WTC11 (cell line): ENCODE measurements at regions not wholly inside any gene's neighbourhood (a gene's known extent, or its start where the extent isn't known, plus 50 kb on each side); places are given as distances from the start of the nearest gene placed in this dataset.

ENCODE experiments used
- ATAC-seq: fragments of 200-7000 bp; cut with Tn5 transposase; 2 replicates; pipeline ENCODE4 v1.10.0; 2021; ENCODE audit warnings: mild to moderate bottlenecking, moderate library complexity
- CTCF ChIA-PET: fragments of 300-600 bp; sonication (Branson Sonifier 250); formaldehyde crosslinking; loops from one replicate; lab custom pipeline; 2021; ENCODE audit warnings: antibody characterized with exemption; lab: Charles Lee
- POLR2A ChIA-PET: fragments of 350-600 bp; sonication (Branson Sonifier 250); formaldehyde crosslinking; loops from one replicate; lab custom pipeline; 2021; ENCODE audit warnings: antibody characterized with exemption; lab: Charles Lee
- DNase-seq: peaks from one replicate; pipeline ENCODE4 v3.0.0; 2021; ENCODE audit warnings: low spot score
- H3K27ac Mint-ChIP-seq: 2 replicates; pipeline ENCODE4 v1.8.0; 2021; ENCODE audit warnings: mixed read lengths
- H3K27me3 Mint-ChIP-seq: 2 replicates; pipeline ENCODE4 v1.8.0; 2021; ENCODE audit warnings: low read depth, mild to moderate bottlenecking, moderate library complexity, mixed read lengths
- H3K36me3 Mint-ChIP-seq: 2 replicates; pipeline ENCODE4 v1.8.0; 2021; ENCODE audit warnings: mixed read lengths
- H3K4me1 Mint-ChIP-seq: 2 replicates; pipeline ENCODE4 v1.8.0; 2022; ENCODE audit warnings: mixed read lengths
- H3K4me3 Mint-ChIP-seq: 2 replicates; pipeline ENCODE4 v1.8.0; 2021; ENCODE audit warnings: mild to moderate bottlenecking, moderate library complexity, mixed read lengths
- H3K9me3 Mint-ChIP-seq: 2 replicates; pipeline ENCODE4 v1.8.0; 2021; ENCODE audit warnings: mixed read lengths
- CBFB ChIP-seq: sonication (generic); formaldehyde crosslinking; IDR thresholded peaks from 2 replicates; pipeline ENCODE4 v1.8.1; 2022; ENCODE audit warnings: mild to moderate bottlenecking, low read depth, missing genetic modification reagents
- CREB1 ChIP-seq: sonication (generic); formaldehyde crosslinking; IDR thresholded peaks from 2 replicates; pipeline ENCODE4 v1.8.0; 2023; ENCODE audit warnings: mild to moderate bottlenecking, missing genetic modification reagents
- HMGA2 ChIP-seq: fragments of 250-450 bp; sonication (Bioruptor Pico); IDR thresholded peaks from 2 replicates; pipeline ENCODE4 v1.4.0; 2021; ENCODE audit warnings: mild to moderate bottlenecking, moderate library complexity
- IRF2 ChIP-seq: sonication (generic); formaldehyde crosslinking; IDR thresholded peaks from 2 replicates; pipeline ENCODE4 v1.8.0; 2022; ENCODE audit warnings: low read depth, missing genetic modification reagents, borderline replicate concordance
- MXD4 ChIP-seq: fragments of 250-450 bp; sonication (Bioruptor Pico); IDR thresholded peaks from 2 replicates; pipeline ENCODE4 v1.8.0; 2021; ENCODE audit warnings: mild to moderate bottlenecking, moderate library complexity, borderline replicate concordance
- NR1H2 ChIP-seq: sonication (generic); formaldehyde crosslinking; IDR thresholded peaks from 2 replicates; pipeline ENCODE4 v1.9.0; 2021; ENCODE audit warnings: mild to moderate bottlenecking, moderate library complexity, missing genetic modification reagents
- NR2C2 ChIP-seq: sonication (generic); formaldehyde crosslinking; IDR thresholded peaks from 2 replicates; pipeline ENCODE4 v1.8.0; 2022; ENCODE audit warnings: mild to moderate bottlenecking, missing genetic modification reagents
- RELA ChIP-seq: sonication (generic); formaldehyde crosslinking; IDR thresholded peaks from 2 replicates; pipeline ENCODE4 v1.8.1; 2022; ENCODE audit warnings: missing genetic modification reagents, mild to moderate bottlenecking, borderline replicate concordance
- SMAD4 ChIP-seq: sonication (generic); formaldehyde crosslinking; IDR thresholded peaks from 2 replicates; pipeline ENCODE4 v1.8.0; 2022; ENCODE audit warnings: mild to moderate bottlenecking, missing genetic modification reagents
- TEAD4 ChIP-seq: sonication (generic); formaldehyde crosslinking; IDR thresholded peaks from 2 replicates; pipeline ENCODE4 v1.8.0; 2022; ENCODE audit warnings: mild to moderate bottlenecking, missing genetic modification reagents
- TP53 ChIP-seq: sonication (generic); formaldehyde crosslinking; IDR thresholded peaks from 2 replicates; pipeline ENCODE4 v1.8.1; 2023; ENCODE audit warnings: mild to moderate bottlenecking, missing genetic modification reagents
- ZBTB21 ChIP-seq: sonication (generic); formaldehyde crosslinking; IDR thresholded peaks from 2 replicates; pipeline ENCODE4 v1.8.1; 2023; ENCODE audit warnings: mild to moderate bottlenecking, missing genetic modification reagents, borderline replicate concordance
- ZNF121 ChIP-seq: sonication (generic); formaldehyde crosslinking; IDR thresholded peaks from 2 replicates; pipeline ENCODE4 v1.8.0; 2023; ENCODE audit warnings: missing genetic modification reagents
- ZNF232 ChIP-seq: sonication (generic); formaldehyde crosslinking; IDR thresholded peaks from 2 replicates; pipeline ENCODE4 v1.8.0; 2022; ENCODE audit warnings: mild to moderate bottlenecking, missing genetic modification reagents
- ZNF416 ChIP-seq: fragments of 250-450 bp; sonication (Bioruptor Pico); IDR thresholded peaks from 2 replicates; pipeline ENCODE4 v1.9.0; 2021; ENCODE audit warnings: mild to moderate bottlenecking, inconsistent platforms
- ZNF671 ChIP-seq: fragments of 250-450 bp; sonication (Bioruptor Pico); IDR thresholded peaks from 2 replicates; pipeline ENCODE4 v1.8.0; 2021; ENCODE audit warnings: mild to moderate bottlenecking
- TF ChIP-seq, protein P1 (sequence below): sonication (generic); formaldehyde crosslinking; IDR thresholded peaks from 2 replicates; pipeline ENCODE4 v1.8.0; 2022; ENCODE audit warnings: mild to moderate bottlenecking, missing genetic modification reagents
- TF ChIP-seq, protein P2 (sequence below): sonication (generic); formaldehyde crosslinking; IDR thresholded peaks from 2 replicates; pipeline ENCODE4 v1.8.0; 2023; ENCODE audit warnings: mild to moderate bottlenecking, missing genetic modification reagents
- TF ChIP-seq, protein P3 (sequence below): sonication (generic); formaldehyde crosslinking; IDR thresholded peaks from 2 replicates; pipeline ENCODE4 v1.8.1; 2022; ENCODE audit warnings: mild to moderate bottlenecking, moderate library complexity, missing genetic modification reagents
- TF ChIP-seq, protein P4 (sequence below): sonication (generic); formaldehyde crosslinking; IDR thresholded peaks from 2 replicates; pipeline ENCODE4 v1.8.1; 2023; ENCODE audit warnings: mild to moderate bottlenecking, missing genetic modification reagents
- TF ChIP-seq, protein P5 (sequence below): sonication (generic); formaldehyde crosslinking; IDR thresholded peaks from 2 replicates; pipeline ENCODE4 v1.8.1; 2023; ENCODE audit warnings: mild to moderate bottlenecking, missing genetic modification reagents, moderate library complexity
- TF ChIP-seq, protein P6 (sequence below): sonication (generic); formaldehyde crosslinking; IDR thresholded peaks from 2 replicates; pipeline ENCODE4 v1.8.1; 2022; ENCODE audit warnings: missing genetic modification reagents, borderline replicate concordance

DNA sequence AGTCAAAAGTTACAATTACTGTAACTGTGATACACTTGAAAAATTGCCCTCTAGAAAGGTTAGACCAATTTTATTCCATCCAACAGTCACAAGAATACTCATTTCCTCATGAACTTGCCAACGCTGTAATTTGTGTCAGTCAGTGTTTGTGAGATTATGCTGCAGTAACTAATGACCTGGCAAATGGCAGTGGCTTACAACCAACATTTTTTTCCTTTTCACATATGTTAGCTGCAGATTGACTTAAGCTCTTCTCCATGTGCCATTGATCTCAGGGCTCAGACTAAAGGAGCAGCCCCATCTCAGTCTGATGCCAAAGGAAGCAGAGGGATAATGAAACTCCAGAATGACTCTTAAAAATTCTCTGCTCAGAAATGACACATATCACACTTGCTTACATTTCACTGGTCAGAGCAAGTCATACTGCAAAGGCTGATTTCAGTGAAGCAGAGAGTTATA, 92.3 kb upstream of the ELOVL5 start:
- ChIA-PET POLR2A (no interaction called here), CTCF (interaction anchor here (1.2 kb wide), 1 partner anchor 269 kb away, joined by 4 read pairs; no protein-coding TSS in a partner anchor)
- no peak overlapping the region for H3K4me3 Mint-ChIP-seq
- H3K36me3 Mint-ChIP-seq: no peaks in the 10 kb centered on the region
- no peaks in the 10 kb centered on the region for H3K9me3 Mint-ChIP-seq
- TF ChIP-seq ZNF671 (CRISPR knock-in tag) (no peak), RELA (no peak), HMGA2 (no peak), IRF2 (no peak), TP53 (no peak), TEAD4 (CRISPR knock-in tag) (no peak)
- TF ChIP-seq, protein P1, sequence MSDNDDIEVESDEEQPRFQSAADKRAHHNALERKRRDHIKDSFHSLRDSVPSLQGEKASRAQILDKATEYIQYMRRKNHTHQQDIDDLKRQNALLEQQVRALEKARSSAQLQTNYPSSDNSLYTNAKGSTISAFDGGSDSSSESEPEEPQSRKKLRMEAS (CRISPR knock-in tag): no peak
- TF ChIP-seq, protein P2, sequence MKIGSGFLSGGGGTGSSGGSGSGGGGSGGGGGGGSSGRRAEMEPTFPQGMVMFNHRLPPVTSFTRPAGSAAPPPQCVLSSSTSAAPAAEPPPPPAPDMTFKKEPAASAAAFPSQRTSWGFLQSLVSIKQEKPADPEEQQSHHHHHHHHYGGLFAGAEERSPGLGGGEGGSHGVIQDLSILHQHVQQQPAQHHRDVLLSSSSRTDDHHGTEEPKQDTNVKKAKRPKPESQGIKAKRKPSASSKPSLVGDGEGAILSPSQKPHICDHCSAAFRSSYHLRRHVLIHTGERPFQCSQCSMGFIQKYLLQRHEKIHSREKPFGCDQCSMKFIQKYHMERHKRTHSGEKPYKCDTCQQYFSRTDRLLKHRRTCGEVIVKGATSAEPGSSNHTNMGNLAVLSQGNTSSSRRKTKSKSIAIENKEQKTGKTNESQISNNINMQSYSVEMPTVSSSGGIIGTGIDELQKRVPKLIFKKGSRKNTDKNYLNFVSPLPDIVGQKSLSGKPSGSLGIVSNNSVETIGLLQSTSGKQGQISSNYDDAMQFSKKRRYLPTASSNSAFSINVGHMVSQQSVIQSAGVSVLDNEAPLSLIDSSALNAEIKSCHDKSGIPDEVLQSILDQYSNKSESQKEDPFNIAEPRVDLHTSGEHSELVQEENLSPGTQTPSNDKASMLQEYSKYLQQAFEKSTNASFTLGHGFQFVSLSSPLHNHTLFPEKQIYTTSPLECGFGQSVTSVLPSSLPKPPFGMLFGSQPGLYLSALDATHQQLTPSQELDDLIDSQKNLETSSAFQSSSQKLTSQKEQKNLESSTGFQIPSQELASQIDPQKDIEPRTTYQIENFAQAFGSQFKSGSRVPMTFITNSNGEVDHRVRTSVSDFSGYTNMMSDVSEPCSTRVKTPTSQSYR (CRISPR knock-in tag): no peak
- no peaks in the 10 kb centered on the region for H3K27me3 Mint-ChIP-seq
- DNase-seq (no peak), ATAC-seq (no peak)
- no peak overlapping the region for H3K27ac Mint-ChIP-seq
- H3K4me1 Mint-ChIP-seq: no peaks in the 10 kb centered on the region

DNA sequence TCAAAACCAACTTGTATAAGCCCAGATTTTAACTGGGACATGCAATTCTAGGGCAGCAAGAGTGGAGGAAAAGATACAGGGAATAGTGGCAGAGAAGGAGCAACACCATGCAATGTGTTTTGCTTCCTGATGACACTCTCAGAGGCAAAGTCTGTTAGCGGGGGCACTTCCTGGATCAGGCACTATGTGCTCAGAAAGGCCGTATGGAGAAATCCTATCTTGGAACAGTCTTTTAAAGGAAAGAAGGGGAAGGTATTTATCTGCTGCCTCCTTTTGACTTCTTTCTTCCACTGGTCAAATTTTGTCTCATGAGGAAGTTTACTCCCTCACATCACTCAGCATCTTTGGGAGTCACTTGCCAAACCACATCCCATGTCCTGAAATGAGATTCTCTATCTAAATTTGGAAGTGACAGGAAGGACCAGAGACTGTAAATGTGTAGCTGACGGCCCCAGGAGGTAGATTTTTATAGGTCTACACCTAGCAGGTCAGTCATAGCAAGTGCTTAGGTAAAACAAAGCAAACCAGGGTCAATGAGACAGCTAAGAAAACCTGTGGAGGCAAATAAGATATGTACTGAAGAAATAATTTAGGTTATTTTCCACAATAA, 91.7 kb upstream of the ELOVL5 start:
- Mint-ChIP-seq H3K27ac (no peak overlapping the region), H3K9me3 (no peaks in the 10 kb centered on the region), H3K4me1 (no peaks in the 10 kb centered on the region), H3K27me3 (no peaks in the 10 kb centered on the region), H3K36me3 (no peaks in the 10 kb centered on the region), H3K4me3 (no peak overlapping the region)
- ATAC-seq: no peak; the same call in 1 of the 2 replicates
- ChIA-PET POLR2A (no interaction called here), CTCF (interaction anchor here (1.1 to 1.2 kb wide), 2 partner anchors 268 to 269 kb away, joined by 3 to 4 read pairs; no protein-coding TSS in a partner anchor)
- TF ChIP-seq, protein P3, sequence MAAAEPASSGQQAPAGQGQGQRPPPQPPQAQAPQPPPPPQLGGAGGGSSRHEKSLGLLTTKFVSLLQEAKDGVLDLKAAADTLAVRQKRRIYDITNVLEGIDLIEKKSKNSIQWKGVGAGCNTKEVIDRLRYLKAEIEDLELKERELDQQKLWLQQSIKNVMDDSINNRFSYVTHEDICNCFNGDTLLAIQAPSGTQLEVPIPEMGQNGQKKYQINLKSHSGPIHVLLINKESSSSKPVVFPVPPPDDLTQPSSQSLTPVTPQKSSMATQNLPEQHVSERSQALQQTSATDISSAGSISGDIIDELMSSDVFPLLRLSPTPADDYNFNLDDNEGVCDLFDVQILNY (CRISPR knock-in tag): no peak
- TF ChIP-seq ZNF232 (CRISPR knock-in tag): no peak
- TF ChIP-seq TEAD4 (CRISPR knock-in tag): no peak
- TF ChIP-seq MXD4 (CRISPR knock-in tag): no peak
- no peak for TF ChIP-seq NR2C2
- TF ChIP-seq, protein P2 (CRISPR knock-in tag): no peak
- no peak for TF ChIP-seq CBFB (CRISPR knock-in tag)
- TF ChIP-seq NR1H2 (CRISPR knock-in tag): no peak
- TF ChIP-seq, protein P4, sequence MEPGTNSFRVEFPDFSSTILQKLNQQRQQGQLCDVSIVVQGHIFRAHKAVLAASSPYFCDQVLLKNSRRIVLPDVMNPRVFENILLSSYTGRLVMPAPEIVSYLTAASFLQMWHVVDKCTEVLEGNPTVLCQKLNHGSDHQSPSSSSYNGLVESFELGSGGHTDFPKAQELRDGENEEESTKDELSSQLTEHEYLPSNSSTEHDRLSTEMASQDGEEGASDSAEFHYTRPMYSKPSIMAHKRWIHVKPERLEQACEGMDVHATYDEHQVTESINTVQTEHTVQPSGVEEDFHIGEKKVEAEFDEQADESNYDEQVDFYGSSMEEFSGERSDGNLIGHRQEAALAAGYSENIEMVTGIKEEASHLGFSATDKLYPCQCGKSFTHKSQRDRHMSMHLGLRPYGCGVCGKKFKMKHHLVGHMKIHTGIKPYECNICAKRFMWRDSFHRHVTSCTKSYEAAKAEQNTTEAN (CRISPR knock-in tag): no peak
- no peak for TF ChIP-seq ZNF121 (CRISPR knock-in tag)
- no peak for TF ChIP-seq ZNF416 (CRISPR knock-in tag)
- no peak for TF ChIP-seq ZBTB21 (CRISPR knock-in tag)
- TF ChIP-seq CREB1: no peak
- TF ChIP-seq, protein P5, sequence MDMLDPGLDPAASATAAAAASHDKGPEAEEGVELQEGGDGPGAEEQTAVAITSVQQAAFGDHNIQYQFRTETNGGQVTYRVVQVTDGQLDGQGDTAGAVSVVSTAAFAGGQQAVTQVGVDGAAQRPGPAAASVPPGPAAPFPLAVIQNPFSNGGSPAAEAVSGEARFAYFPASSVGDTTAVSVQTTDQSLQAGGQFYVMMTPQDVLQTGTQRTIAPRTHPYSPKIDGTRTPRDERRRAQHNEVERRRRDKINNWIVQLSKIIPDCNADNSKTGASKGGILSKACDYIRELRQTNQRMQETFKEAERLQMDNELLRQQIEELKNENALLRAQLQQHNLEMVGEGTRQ (CRISPR knock-in tag): no peak
- TF ChIP-seq SMAD4 (CRISPR knock-in tag): no peak
- TF ChIP-seq, protein P6, sequence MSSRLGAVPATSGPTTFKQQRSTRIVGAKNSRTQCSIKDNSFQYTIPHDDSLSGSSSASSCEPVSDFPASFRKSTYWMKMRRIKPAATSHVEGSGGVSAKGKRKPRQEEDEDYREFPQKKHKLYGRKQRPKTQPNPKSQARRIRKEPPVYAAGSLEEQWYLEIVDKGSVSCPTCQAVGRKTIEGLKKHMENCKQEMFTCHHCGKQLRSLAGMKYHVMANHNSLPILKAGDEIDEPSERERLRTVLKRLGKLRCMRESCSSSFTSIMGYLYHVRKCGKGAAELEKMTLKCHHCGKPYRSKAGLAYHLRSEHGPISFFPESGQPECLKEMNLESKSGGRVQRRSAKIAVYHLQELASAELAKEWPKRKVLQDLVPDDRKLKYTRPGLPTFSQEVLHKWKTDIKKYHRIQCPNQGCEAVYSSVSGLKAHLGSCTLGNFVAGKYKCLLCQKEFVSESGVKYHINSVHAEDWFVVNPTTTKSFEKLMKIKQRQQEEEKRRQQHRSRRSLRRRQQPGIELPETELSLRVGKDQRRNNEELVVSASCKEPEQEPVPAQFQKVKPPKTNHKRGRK (CRISPR knock-in tag): no peak
- DNase-seq: no peak
